ENCODE measurements at regions not wholly inside any gene's neighbourhood (a gene's known extent, or its start where the extent isn't known, plus 50 kb on each side); places are given as distances from the start of the nearest gene placed in this dataset.
A peak's percentile ranks its signal among the peaks of the same experiment; 100 is the strongest.

DNA sequence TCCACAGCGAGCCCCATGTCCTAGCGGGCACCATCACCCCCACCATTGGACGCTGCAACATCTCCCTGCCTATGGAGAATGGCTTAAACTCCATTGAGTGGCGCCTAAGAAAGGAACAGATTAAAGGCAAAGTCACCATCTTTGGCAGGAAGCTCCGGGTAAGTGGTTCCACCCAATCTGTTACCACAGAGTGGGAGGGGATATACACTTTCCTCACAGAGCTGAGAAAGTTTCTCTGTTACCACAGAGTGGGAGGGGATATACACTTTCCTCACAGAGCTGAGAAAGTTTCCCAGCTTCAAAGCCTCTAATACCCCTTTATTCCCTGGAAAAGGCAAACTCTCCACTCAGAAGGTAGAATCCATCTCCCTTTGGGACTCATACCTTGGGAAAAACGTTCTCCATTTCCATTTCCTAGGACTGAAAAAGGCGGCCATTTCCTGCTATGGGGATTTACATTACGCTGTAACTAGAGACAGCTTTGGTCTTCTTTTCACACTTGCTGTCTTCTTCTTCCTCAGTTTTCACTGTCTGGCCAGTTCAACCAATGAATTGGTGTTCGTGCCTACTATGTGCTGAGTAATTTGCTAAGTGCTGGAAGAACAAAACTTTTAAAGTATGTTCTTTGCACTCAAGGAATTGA, 63.4 kb upstream of the WWC1 start:
- H3K27ac ChIP-seq: no peak overlapping the region
- TF ChIP-seq FOXP2 (optimal IDR thresholded peaks at IDR 0.05; ENCODE audit: control extremely low read depth, extremely low read length, insufficient read depth) (no peak), POLR2AphosphoS5 (IDR thresholded peaks at IDR 0.05; ENCODE audit: borderline replicate concordance, low read depth, low read length) (no peak), EZH2 (IDR thresholded peaks at IDR 0.05) (no peak)
- H3K9me3 ChIP-seq (ENCODE audit: low read depth, low read length): no peaks in the 10 kb centered on the region
- no peak overlapping the region for H3K9ac ChIP-seq (ENCODE audit: insufficient read length)
- no peak overlapping the region for H3K4me3 ChIP-seq
- H3K36me3 ChIP-seq (ENCODE audit: insufficient read depth, low read length): peaks cover 5% of the 10 kb centered on the region; the same call in 1 of the 2 replicates
- DNase-seq (ENCODE audit: low read depth, low spot score): no peak

DNA sequence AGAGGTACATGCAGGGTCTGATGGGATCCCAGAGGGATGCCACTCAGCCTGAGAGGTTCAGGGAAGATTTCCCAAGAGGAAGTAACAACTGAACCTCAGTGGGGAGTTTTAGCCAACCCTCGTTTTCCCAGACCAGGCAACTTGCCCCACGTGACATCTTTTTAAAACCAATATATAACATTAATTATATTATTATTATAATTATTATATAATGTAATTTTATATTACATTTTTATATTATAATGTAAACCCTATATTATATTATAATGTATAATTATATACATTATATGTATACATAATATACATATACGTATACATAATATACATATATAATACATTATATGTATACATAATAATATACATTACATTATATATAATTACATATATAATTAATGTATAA, 62.8 kb upstream of the WWC1 start:
- DNase-seq (ENCODE audit: low read depth, low spot score): no peak
- TF ChIP-seq EZH2 (IDR thresholded peaks at IDR 0.05) (no peak), POLR2AphosphoS5 (IDR thresholded peaks at IDR 0.05; ENCODE audit: borderline replicate concordance, low read depth, low read length) (no peak), FOXP2 (optimal IDR thresholded peaks at IDR 0.05; ENCODE audit: control extremely low read depth, extremely low read length, insufficient read depth) (no peak)
- peaks cover 5% of the 10 kb centered on the region; the same call in 1 of the 2 replicates for H3K36me3 ChIP-seq (ENCODE audit: insufficient read depth, low read length)
- no peak overlapping the region for H3K9ac ChIP-seq (ENCODE audit: insufficient read length)
- H3K9me3 ChIP-seq (ENCODE audit: low read depth, low read length): no peaks in the 10 kb centered on the region
- no peak overlapping the region for H3K4me3 ChIP-seq
- H3K27ac ChIP-seq: no peak overlapping the region

DNA sequence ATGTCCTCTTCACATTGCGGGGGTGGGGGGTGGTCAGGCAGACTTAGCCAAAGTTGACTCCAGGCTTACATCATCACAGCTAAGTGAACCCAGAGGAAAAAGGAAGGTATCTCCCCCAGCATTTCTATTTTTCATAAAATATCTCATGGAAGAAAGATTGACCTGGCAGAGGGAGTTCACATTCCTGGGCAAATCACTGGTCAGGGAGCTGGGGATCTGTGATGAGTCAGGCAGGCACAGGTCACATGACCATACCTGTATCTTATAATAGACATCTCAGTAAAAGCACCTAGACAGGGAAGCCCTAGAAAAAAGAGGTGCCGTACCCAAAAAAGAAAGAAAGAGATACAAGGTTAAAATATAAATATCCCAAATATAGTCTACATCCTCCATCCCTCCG, 57.3 kb upstream of the WWC1 start:
- Histone ChIP-seq H3K9ac (ENCODE audit: insufficient read length) (no peak overlapping the region), H3K27ac (no peak overlapping the region), H3K9me3 (ENCODE audit: low read depth, low read length) (no peaks in the 10 kb centered on the region), H3K4me3 (no peak overlapping the region), H3K36me3 (ENCODE audit: insufficient read depth, low read length) (no peaks in the 10 kb centered on the region; the same call in 1 of the 2 replicates)
- no peak for DNase-seq (ENCODE audit: low read depth, low spot score)
- TF ChIP-seq POLR2AphosphoS5 (IDR thresholded peaks at IDR 0.05; ENCODE audit: borderline replicate concordance, low read depth, low read length): no peak
- no peak for TF ChIP-seq EZH2 (IDR thresholded peaks at IDR 0.05)
- no peak for TF ChIP-seq FOXP2 (optimal IDR thresholded peaks at IDR 0.05; ENCODE audit: control extremely low read depth, extremely low read length, insufficient read depth)

DNA sequence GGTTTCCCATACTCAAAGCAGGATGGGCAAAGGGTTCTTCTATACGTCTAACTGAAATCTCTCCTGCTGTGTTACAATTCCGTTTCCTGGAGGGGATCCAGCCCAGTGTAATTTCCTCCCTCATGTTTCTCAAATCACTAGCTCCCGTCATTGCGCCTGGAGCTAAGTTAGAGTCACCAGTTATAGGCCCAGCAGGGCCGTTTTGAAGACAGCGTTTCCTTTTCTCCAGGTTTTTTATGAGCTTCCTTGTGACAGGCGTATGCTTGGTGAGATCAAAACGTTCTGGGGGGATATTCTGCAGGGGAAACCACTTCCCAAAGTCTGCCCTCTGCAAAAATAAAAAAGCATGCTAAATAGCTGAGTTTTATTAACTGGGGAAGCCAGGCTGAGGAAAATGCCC, 53.0 kb upstream of the WWC1 start:
- TF ChIP-seq FOXP2 (optimal IDR thresholded peaks at IDR 0.05; ENCODE audit: control extremely low read depth, extremely low read length, insufficient read depth) (peak; percentile 33), POLR2AphosphoS5 (IDR thresholded peaks at IDR 0.05; ENCODE audit: borderline replicate concordance, low read depth, low read length) (peak; percentile 64; the same call in 1 of the 2 replicates), EZH2 (IDR thresholded peaks at IDR 0.05) (no peak)
- Histone ChIP-seq H3K27ac (peak overlapping the region; percentile 74), H3K4me3 (peak overlapping the region; percentile 35), H3K36me3 (ENCODE audit: insufficient read depth, low read length) (peaks cover 8% of the 10 kb centered on the region; the same call in 1 of the 2 replicates), H3K9ac (ENCODE audit: insufficient read length) (no peak overlapping the region), H3K9me3 (ENCODE audit: low read depth, low read length) (no peaks in the 10 kb centered on the region)
- DNase-seq (ENCODE audit: low read depth, low spot score): peak; percentile 99

DNA sequence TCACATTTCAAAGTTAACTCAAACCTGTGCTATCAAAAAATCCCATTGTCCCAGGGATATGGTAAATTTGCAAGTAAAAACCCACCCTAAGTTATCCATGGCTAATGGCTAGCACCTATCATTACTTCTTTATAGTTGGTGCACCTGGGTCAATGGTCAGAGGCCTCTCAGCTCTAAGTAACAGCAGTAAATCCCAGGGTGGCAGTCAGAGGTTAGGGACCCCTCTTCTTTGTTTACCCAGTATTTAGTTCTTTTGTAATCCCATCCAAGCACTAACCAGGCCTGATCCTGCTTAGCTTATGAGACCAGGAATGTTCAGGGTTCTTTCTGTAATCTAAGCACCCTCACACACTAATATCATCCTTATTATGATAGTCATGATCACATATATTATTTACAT, 52.1 kb upstream of the WWC1 start:
- H3K4me3 ChIP-seq: peak overlapping the region; percentile 35
- peaks cover 8% of the 10 kb centered on the region; the same call in 1 of the 2 replicates for H3K36me3 ChIP-seq (ENCODE audit: insufficient read depth, low read length)
- no peak for TF ChIP-seq POLR2AphosphoS5 (IDR thresholded peaks at IDR 0.05; ENCODE audit: borderline replicate concordance, low read depth, low read length)
- no peak for TF ChIP-seq EZH2 (IDR thresholded peaks at IDR 0.05)
- no peak for TF ChIP-seq FOXP2 (optimal IDR thresholded peaks at IDR 0.05; ENCODE audit: control extremely low read depth, extremely low read length, insufficient read depth)
- H3K27ac ChIP-seq: peak overlapping the region; percentile 74
- H3K9me3 ChIP-seq (ENCODE audit: low read depth, low read length): no peaks in the 10 kb centered on the region
- no peak for DNase-seq (ENCODE audit: low read depth, low spot score)
- H3K9ac ChIP-seq (ENCODE audit: insufficient read length): no peak overlapping the region
